ENCODE measurements at regions not wholly inside any gene's neighbourhood (a gene's known extent, or its start where the extent isn't known, plus 50 kb on each side); places are given as distances from the start of the nearest gene placed in this dataset.

GRCh38 chr15:38859574-38859973 lies 295.0 kb upstream of the RASGRP1 start:
- H3K4me3 ChIP-seq (ENCODE audit: low read depth, low read length), result no peak overlapping the region
- TF ChIP-seq CTCF (IDR thresholded peaks at IDR 0.05; ENCODE audit: low read depth, low read length, missing control alignments), result no peak
- DNase-seq (ENCODE audit: low read depth), result no peak

GRCh38 chr15:38860253-38860652 lies 295.6 kb upstream of the RASGRP1 start:
- no peak overlapping the region for H3K4me3 ChIP-seq (ENCODE audit: low read depth, low read length)
- DNase-seq (ENCODE audit: low read depth), result no peak
- no peak for TF ChIP-seq CTCF (IDR thresholded peaks at IDR 0.05; ENCODE audit: low read depth, low read length, missing control alignments)

GRCh38 chr15:38860674-38861073 lies 296.1 kb upstream of the RASGRP1 start:
- H3K4me3 ChIP-seq (ENCODE audit: low read depth, low read length), result no peak overlapping the region
- no peak for DNase-seq (ENCODE audit: low read depth)
- no peak for TF ChIP-seq CTCF (IDR thresholded peaks at IDR 0.05; ENCODE audit: low read depth, low read length, missing control alignments)

GRCh38 chr15:38861108-38861507 lies 296.5 kb upstream of the RASGRP1 start:
- TF ChIP-seq CTCF (IDR thresholded peaks at IDR 0.05; ENCODE audit: low read depth, low read length, missing control alignments), result no peak
- no peak for DNase-seq (ENCODE audit: low read depth)
- no peak overlapping the region for H3K4me3 ChIP-seq (ENCODE audit: low read depth, low read length)

- TF ChIP-seq CTCF (IDR thresholded peaks at IDR 0.05; ENCODE audit: low read depth, low read length, missing control alignments), result no peak
- DNase-seq (ENCODE audit: low read depth), result no peak
These were observed 297.5 kb upstream of the RASGRP1 start for GRCh38 chr15:38862099-38862498.

GRCh38 chr15:38863381-38863780 lies 298.8 kb upstream of the RASGRP1 start:
- no peak for TF ChIP-seq CTCF (IDR thresholded peaks at IDR 0.05; ENCODE audit: low read depth, low read length, missing control alignments)
- no peak overlapping the region for H3K4me3 ChIP-seq (ENCODE audit: low read depth, low read length)
- DNase-seq (ENCODE audit: low read depth), result no peak

More at GRCh38 chr15:38862099-38862498, 297.5 kb upstream of the RASGRP1 start:
- no peak overlapping the region for H3K4me3 ChIP-seq (ENCODE audit: low read depth, low read length)

GRCh38 chr15:38864122-38864521 lies 299.5 kb upstream of the RASGRP1 start:
- DNase-seq (ENCODE audit: low read depth), result no peak
- no peak for TF ChIP-seq CTCF (IDR thresholded peaks at IDR 0.05; ENCODE audit: low read depth, low read length, missing control alignments)
- H3K4me3 ChIP-seq (ENCODE audit: low read depth, low read length), result no peak overlapping the region
